ENCODE measurements at regions not wholly inside any gene's neighbourhood (a gene's known extent, or its start where the extent isn't known, plus 50 kb on each side); places are given as distances from the start of the nearest gene placed in this dataset.

- no peak for TF ChIP-seq POLR2AphosphoS5 (IDR thresholded peaks at IDR 0.05; ENCODE audit: low read depth, low read length)
- TF ChIP-seq CTCF (IDR thresholded peaks at IDR 0.05), result no peak
- no peak for TF ChIP-seq SIN3A (IDR thresholded peaks at IDR 0.05; ENCODE audit: borderline replicate concordance, insufficient read depth, low read depth, low read length)
Measured at GRCh38 chr10:23988006-23988405, 220.9 kb upstream of the KIAA1217 start.
